ENCODE measurements at regions not wholly inside any gene's neighbourhood (a gene's known extent, or its start where the extent isn't known, plus 50 kb on each side); places are given as distances from the start of the nearest gene placed in this dataset.

DNA sequence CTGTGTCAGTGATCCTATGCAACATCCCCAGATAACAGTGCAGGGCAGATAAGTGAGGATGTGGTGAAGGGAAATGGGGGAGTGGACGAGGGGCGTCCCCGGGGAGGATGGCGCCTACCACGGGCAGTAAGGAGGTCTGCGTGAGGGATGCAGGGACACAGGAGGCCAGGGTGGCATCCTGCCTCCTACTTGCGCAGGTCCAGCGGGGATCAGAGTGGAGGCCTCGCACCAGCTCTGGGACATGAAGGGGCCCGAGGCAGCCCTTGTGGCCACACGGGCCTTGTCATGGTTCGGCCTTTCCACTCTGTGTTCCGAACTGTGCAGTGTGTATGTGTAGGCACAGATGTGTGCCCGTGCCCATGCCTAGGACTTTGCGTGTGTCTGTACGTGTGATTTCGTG lies 1227.5 kb downstream of the BRD1 start:
- TF ChIP-seq, protein P1, sequence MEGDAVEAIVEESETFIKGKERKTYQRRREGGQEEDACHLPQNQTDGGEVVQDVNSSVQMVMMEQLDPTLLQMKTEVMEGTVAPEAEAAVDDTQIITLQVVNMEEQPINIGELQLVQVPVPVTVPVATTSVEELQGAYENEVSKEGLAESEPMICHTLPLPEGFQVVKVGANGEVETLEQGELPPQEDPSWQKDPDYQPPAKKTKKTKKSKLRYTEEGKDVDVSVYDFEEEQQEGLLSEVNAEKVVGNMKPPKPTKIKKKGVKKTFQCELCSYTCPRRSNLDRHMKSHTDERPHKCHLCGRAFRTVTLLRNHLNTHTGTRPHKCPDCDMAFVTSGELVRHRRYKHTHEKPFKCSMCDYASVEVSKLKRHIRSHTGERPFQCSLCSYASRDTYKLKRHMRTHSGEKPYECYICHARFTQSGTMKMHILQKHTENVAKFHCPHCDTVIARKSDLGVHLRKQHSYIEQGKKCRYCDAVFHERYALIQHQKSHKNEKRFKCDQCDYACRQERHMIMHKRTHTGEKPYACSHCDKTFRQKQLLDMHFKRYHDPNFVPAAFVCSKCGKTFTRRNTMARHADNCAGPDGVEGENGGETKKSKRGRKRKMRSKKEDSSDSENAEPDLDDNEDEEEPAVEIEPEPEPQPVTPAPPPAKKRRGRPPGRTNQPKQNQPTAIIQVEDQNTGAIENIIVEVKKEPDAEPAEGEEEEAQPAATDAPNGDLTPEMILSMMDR (conservative IDR thresholded peaks at IDR 0.05; ENCODE audit: low read depth, low read length), result no peak
- TF ChIP-seq EZH2 (IDR thresholded peaks at IDR 0.05; ENCODE audit: low read length, unreplicated experiment), result no peak
- no peak for TF ChIP-seq EZH2phosphoT487 (IDR thresholded peaks at IDR 0.05; ENCODE audit: borderline replicate concordance, low read length)

Measured in PC-3 (cell line).